Hematopoietic multipotent progenitor cell treated with erythropoietin and hydrocortisone succinate and interleukin-3 and kit ligand, for 4 days (in vitro differentiated cells): ENCODE measurements at regions not wholly inside any gene's neighbourhood (a gene's known extent, or its start where the extent isn't known, plus 50 kb on each side); places are given as distances from the start of the nearest gene placed in this dataset.
A peak's percentile ranks its signal among the peaks of the same experiment; 100 is the strongest.
"Not testable (repeated sequence)": the region's sequence is repeated elsewhere in the genome, so short reads cannot be mapped to it uniquely, and the experiment has no call there.

Experiments
- DNase-seq: peaks from one replicate; pipeline ENCODE4 v3.0.0-alpha.2; 2015

DNA sequence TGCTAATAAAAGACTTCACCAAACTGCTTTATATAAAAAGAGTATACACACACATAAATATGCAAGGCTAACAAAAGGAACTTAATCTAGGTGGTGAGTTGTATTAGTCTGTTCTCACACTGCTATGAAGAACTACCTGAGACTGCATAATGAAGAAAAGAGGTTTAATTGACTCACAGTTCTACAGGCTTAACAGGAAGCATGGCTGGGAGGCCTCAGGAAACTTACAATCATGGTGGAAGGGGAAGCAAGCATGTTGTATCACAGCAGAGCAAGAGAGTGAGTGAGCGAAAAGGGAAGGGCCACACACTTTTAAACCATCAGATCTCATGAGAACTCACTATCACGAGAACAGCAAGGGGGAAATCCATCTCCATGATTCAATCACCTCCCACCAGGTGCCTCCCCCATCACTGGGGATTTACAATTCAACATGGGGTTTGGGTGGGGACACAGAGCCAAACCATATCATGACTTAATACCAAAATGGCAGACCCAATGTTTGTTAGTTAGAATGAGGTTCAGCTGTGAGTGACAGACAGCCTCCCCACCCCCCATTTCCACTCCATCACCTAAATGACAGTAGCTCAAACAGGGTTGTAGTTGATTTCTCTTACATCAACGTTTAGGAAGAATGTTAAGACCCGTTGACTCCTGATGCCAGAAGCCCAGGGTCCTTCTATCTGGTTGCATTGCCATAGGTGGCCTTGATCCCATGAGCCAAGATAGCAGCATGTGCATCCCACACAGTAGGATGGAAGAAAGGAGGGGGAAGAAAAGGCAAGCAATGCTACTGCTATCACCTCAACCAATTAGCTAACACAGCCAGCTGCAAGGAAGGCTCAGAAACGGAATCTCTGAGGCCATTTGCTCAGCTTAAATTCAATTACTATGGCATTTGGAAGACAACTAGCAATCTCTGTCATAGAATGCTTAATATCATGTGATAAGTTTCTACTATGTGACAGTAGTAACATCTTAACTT is 77.0 kb downstream of the CCDC71L start:
- DNase-seq: no peak

DNA sequence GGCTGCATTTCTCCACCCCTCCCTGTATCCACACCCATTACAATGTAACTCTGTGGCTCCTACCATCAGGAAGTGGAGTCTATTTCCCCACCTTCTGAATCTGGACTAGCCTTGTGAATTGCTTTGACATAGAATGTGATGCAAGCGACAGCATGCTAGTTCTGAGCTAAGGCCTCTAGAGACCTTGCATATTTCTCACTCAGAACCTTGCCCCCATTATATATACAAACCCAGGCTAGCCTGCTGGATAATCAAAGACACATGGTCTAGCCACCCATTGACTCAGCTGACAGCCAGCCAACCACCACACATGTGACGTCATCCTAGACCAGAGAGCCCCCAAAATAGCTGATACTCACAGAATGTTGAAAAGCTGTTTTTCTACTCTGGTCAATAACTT is 77.9 kb downstream of the CCDC71L start:
- DNase-seq: no peak

DNA sequence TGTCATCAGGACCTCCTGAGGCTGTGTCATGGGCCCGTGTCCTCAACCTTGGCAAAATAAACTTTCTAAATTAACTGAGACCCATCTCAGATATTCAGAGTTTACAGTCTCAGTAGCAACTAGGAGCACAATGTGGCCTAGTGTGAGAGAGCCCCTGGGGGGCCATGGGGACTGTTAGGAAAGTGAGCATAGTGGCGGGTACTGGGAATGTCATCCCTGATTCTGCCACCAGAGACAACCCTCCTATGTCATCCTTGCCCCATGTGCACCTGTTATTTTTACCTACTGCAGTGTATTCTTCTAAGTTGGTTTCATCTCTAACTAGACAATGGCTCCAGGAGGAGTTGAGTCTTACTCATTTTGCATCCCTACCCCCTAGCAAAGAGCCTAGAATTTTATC is 78.6 kb downstream of the CCDC71L start:
- no peak for DNase-seq

DNA sequence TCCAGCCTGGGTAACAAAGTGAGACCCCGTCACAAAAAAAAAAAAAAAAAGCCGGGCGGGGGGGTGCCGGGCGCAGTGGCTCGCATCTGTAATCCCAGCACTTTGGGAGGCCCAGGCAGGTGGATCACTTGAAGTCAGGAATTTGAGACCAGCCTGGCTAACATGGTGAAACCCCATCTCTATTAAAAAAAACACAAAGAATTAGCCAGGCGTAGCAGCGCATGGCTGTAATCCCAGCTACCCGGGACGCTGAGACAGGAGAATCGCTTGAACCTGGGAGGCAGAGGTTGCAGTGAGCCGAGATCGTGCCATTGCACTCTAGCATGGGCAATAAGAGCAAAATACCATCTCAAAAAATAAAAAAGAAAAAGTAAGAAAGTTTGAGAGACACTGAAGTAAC is 81.9 kb downstream of the CCDC71L start:
- not testable (repeated sequence) for DNase-seq

DNA sequence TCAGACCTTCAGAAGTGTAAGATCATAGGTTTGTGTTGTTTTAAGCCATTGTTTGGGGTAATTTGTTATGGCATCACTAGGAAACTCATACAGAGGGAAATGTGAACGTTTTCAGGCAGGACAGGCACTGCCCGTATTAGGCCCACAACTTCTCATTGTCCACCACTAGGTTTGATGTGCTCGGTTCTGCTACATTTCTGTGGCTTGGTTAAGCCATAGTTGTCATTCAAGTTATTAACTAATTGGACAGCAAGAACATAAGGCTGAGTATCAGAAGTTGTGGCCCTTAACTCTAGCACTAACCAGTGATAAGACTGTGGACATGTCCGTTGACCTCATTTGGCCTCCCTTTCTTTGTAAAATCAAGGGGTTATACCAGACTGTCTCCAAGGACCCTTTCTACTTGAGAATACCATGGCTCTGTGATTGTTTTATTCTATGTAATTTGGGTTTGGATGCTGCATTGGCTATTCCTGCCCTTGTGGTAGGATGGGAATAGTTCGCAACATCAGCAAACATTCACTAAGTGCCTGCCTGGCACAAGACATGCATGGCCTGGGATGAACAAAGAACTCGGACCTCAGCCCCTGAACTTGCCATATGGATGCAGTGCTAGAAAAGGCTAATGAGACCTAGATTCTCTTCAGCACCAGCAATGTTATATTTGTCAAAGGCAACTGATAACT is 85.7 kb downstream of the CCDC71L start:
- no peak for DNase-seq

DNA sequence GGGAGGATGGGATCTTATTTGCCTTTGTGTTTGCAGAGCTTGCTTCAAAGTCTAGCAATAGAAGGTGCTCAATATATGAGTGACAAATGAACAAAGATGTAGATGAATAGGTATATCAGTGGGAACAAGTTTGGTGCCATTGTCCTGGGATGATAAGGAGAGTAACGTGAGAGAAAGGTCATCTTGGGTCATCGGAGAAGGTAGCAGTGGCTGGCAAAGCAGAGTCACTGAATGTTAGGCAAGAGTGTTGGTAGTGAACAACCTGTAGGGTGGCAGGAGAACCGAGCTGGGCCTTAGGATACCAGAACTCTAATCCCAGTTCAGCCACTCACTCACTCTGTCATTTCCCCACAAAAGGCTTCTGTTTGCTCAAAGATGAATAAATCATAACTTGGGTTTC is 87.2 kb downstream of the CCDC71L start:
- no peak for DNase-seq

DNA sequence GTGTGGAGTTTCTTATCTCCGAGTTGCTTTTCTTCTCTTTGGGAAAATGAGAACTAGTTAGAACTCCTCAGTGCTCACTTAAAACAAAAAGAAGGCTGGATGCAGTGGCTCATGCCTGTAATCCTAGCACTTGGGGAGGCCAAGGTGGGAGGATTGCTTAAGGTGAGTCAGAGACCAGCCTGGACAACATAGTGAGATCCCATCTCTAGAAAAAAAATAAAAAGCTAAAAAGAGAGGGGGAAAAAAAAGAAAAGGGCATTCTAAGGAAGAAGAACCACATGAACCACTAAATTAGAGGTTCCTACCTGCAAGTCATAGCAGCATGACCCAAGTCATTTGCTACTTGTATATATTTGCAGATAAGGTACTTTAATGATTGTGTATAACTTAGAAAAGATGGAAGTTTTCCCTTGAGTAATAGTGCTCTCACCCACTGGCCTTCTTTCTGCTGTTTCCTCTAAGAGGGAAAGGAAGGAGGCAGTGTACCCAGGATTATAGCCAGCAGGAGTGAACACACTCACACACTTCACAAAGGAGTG is 87.8 kb downstream of the CCDC71L start:
- no peak for DNase-seq

DNA sequence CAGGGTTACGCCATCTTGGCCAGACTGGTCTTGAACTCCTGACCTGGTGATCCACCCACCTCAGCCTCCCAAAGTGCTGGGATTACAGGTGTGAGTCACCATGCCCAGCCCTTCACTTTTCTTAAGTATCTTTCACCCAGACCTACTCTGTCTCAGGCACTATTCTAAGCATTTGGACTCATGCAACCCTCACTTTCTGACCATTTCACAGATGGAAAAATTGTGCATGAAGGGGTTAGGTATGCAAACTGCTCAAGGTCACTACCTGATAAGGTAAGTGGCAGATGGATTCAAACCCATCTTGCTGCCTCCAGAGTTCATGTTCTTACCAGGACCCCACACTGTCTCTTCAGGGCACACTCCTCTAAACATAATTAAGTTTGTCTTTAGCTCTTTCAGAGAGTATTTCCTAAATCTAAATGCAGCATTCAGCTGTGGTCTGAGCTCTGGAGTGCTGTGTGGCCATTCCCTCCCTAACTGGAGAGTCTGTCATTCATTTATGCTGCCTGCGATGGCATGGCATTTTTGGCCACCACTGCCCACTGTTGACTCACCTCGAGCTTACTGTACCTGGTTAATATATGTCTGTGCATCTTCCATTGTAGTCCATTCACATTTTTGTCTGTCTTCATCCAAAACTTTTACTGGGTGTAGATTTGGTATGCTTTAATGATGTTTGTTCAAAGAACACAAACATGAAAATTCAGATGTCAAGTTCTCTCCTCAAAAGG is 88.4 kb downstream of the CCDC71L start:
- no peak for DNase-seq

DNA sequence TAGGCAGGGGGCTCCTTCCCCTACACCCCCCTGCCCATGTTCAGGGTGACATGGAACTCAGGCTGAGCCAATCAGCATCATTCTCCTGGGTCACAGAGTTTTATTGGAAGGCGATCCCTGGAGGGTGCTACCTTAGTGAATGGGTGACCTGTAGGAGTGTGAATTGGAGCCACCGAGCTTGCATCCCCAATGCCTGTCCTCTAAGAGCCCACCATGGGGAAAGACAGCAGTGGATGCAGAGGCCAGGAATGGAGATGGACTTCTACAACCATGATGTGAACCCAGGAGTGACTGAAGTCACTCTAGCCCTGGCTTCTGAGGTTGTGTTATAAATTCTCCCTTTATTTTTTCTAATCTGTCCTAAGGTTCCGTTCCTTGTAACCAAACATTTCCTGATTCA is 89.4 kb downstream of the CCDC71L start:
- DNase-seq: no peak

DNA sequence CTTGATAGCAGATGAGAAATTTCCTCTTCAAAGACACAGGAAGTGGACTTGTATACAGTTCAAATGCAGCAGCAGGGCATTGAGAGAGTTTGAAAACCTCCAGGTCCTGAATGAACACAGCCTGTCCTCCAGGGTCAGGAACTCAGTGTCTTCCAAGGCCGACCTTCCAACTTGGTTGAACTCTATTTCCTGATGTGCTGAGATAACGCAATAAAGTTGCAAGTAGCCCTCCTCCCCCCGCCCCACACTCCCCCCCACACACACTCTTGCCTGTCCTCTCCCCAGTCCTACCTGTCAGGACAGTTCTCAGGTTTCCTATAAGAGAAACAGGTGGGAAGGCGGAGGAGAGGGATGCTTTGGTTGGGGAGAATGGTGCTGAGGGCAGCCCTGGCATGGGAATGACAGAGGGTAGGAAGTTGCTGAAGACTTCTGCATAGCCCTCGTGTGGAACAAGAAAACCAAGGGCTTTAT is 90.0 kb downstream of the CCDC71L start:
- DNase-seq: peak; percentile 20

DNA sequence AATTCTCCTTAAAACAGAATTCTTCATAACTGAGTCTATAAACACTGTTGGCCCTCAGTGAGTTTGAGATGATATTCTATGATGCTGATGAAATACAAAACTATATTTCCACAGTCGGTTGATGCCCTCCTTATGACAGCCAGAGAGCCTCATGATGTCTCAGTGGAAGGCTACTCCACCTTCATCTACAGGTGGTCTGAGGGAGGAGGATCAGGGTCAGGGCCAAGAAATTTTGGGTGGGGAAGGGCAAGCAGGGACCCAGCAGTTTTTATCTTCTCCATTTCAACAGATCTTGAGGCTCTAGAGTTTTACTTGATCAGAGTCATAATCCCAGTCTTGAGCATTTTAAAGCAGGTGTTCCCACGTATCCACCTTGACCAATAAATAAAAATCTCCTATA is 90.8 kb downstream of the CCDC71L start:
- no peak for DNase-seq

DNA sequence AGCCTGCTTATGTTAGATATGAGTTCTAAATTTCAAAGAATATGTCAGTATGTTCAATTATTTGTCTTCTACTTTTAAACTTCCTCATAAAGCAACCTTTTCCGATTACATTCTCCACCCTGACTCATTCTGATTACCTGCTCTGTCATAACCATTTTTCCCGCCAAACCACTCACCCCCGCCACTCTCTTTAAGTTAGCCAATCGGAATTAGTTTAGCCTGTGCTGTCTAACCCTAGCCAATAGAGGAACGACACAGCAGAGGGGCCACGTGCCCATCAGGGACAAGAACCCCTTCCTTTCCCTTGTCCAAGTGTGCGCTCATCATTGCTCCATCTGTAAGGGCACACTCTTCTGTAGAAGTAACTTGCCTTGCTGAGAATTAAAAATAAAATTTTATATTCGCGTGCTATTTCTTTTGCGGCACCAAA is 91.4 kb downstream of the CCDC71L start:
- DNase-seq: no peak

DNA sequence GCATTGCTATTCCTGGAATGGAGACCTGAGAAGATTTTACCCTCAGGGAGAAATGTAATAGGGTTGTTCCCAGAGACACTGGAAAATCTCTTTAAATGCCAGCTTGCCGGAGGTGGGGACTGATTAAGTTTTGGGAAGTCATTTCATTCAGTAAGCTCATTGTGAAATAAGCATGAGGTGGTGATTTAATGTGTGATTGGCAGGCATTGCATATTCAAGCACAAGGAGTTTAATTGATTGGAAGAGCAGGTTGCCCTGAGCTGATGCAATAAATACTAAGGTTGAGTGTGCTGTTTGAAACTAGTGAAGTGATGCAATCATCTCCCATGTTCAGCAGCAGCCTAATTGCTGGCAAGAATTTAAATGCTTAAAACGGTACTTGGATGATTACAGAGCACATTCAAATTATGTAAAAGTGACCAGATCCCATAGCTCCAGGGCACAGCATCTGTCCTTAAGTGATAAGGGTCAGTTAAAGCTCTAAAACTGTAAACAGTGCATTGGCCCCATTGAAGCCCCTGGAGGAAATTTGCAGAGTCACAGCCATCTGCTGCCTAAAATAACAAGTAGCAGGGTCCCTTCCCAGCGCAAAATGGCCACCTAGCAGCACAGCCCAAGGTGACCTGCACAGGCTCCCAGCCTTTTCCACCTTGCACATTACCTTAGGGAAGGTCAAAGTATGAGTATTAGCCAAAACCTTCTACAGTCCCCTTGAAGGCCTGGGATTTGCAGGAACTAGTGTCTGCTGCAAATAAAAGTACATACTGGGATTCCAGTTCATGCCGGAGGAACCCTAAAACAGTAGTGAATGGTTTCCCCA is 92.1 kb downstream of the CCDC71L start:
- peak; percentile 94 for DNase-seq

DNA sequence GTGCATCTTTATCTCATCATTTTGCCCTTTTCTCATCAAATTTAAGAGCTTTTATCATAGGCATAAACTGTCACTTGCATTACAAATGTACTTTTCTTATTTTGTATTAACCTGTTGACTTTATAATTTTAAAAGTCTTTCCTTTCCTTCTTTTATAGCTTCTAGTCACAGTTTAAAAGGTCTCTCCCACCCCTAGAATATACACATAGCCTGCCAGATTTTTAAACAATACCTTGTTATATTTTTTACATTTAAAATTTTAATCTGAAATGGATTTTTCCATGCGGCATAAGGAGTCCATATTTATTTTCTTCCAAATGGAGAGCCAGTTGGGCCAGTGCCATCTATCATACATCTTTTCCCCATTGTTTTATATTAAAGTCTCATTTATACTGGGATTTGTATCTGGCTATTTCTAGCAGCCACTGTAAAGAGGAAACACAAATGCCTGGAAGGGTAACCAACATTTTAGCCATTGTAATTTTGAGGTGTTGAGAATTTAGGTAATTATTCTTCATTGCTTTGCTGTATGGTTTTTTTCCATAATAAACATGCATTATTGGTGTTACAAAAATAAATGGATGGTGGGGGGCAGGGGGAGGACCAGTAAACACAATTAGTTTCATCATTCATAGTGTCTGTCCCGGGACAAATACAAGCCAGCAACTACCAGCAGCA is 92.8 kb downstream of the CCDC71L start:
- DNase-seq: no peak

DNA sequence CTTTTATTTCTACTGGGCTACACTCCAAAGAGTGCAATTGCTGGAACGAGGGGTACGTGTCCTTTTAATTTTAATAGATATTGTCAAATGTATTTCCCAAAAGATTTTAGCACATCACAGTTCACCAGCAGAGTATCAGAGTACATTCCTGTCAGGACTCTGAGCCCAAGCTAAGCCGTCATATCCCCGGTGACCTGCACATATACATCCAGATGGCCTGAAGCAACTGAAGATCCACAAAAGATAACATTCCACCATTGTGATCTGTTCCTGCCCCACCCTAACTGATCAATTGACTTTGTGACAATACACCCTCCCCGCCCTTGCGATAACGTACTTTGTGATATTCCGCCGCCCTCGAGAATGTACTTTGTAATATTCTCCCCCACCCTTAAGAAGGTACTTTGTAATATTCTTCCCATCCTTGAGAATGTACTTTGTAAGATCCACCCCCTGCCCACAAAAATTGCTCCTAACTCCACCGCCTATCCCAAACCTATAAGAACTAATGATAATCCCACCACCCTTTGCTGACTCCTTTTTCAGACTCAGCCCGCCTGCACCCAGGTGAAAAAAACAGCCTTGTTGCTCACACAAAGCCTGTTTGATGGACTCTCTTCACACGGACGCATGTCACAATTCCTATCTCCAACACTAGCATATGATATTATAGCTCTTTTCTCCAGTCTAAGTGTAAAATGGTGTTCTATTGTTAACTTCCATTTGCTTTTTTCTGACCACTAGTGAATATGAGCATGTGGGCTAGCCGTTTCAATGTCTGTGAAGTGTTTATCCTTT is 93.6 kb downstream of the CCDC71L start:
- not testable (repeated sequence) for DNase-seq

DNA sequence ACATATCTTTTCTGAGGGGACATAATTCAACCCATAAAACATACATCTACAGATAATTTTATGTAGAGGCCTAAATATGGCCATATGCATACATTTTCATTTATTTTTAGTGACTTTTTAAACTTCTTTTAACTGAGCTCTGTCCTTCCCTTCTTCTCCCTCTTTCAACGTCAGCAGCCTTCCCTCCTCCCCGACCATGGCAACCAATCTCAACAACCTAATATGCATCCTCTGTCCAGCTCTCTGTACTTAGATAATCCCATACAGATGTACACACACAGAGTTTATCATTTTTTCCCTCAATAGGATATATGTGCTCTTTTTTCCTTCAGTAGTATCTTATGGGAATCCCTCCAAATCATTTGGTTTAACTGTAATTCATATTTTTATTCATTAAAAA is 94.3 kb downstream of the CCDC71L start:
- no peak for DNase-seq

DNA sequence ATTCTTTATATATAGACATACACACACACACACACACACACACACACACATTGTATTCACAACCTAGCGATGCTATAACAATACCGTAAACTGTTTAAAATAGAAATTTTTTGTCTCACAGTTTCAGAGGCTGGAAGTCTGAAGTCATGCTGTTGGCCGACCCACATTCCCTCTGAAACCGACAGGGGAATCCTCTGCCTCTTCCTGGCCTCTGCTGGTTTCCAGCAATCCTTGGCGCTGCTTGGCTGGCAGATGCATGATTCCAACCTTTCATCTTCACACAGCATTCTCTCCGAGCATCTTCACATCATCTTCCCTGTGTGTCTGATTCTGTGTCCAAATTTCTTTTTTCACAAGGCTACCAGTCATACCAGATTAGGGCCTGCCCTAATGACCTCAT is 94.8 kb downstream of the CCDC71L start:
- DNase-seq: no peak

DNA sequence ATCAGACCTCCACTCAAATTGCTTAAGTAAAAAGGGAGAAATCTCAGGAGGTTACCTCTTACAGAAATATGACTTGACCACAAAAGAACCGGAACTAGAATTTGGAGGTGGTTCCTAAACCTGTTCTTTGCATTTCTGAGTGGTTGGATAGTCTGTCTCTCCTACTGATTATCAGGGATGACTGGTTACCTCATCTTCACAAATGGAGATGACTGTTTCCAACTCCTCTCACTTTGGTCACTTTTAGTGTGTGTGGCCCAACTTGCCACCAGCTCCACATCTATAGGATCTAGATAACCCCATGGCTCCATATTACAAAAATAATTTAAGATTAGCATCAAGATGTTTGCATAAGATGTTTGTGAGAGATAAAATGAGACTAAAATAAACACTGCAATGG is 95.5 kb downstream of the CCDC71L start:
- no peak for DNase-seq

DNA sequence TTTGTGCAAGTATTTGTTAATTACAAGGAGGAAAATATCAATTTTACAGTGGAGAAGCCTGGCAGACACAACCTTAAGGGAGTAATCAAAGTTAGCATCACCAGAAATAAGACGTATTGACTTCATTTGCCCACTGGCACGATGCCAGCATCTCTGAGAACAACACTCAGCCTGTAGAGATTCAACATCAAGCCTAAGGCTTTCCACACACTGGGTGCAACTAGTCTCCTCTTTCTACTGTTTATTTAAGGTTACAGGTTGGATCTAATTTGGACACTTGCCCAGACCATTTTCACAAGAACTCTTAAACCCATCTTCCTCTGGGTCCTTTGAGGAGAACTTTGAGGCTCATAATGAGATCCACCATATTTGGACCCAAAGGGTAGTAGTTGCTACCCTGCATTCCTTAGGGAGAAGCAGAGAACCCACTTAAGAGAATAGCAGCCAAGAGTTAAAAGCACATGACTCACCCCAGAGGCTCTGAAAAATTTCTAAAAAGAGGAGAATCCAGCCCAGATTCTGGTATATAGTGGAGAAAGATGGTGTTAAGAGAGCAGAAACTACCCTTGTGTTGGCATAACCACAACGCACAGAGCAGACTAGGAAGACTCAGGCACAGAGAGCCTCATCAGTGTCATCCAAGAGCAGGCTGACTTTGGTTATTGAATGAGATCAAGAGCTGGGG is 97.3 kb downstream of the CCDC71L start:
- DNase-seq: peak; percentile 25
